ENCODE measurements at regions not wholly inside any gene's neighbourhood (a gene's known extent, or its start where the extent isn't known, plus 50 kb on each side); places are given as distances from the start of the nearest gene placed in this dataset.

DNA sequence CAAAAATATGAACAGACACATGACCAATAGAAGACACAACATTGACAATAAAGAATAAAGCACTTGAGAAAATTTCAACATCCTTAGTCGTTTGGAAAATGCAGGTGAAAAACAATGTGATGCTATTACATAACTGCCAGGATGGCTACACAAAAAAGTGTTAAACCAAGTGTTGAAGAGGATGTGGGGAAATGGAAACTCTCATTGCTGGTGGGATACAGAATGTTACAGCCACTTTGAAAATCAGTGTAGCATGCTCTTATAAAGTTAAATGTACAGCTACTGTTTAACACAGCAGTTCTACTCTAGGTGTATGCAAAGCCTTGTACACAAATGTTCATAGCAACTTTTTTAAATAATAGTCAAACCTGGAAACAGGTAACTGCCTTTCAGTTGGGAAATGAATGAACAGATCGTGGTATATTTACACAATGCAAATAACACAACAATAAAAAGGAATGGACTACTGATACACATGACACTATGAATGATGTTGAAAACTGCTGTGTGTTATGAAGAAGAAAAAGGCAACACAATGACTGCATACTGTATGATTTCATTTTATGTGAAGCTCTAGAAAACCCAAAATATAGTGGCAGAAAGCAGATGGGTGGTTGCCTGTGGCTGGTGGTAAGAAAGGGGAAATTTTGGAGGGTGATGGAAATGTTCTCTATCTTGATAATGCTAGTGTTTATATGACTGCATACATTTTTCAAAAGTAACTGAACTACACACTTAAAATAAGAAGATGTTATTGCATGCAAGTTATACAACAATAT lies 102.2 kb upstream of the VIPR2 start:
- Mint-ChIP-seq H3K27me3 (peaks cover 21% of the 10 kb centered on the region), H3K36me3 (ENCODE audit: low read depth) (no peaks in the 10 kb centered on the region), H3K27ac (no peak overlapping the region), H3K4me1 (no peaks in the 10 kb centered on the region), H3K4me3 (no peak overlapping the region)
- DNase-seq = no peak
- no peak for ATAC-seq
- H3K9me3 ChIP-seq (ENCODE audit: control insufficient read depth, low read length, poor library complexity, severe bottlenecking) = no peaks in the 10 kb centered on the region

- DNase-seq (no peak), ATAC-seq (no peak)
- Mint-ChIP-seq H3K27ac (no peak overlapping the region), H3K36me3 (ENCODE audit: low read depth) (peaks cover 2% of the 10 kb centered on the region), H3K4me3 (no peak overlapping the region), H3K27me3 (peaks cover 44% of the 10 kb centered on the region), H3K4me1 (no peaks in the 10 kb centered on the region)
- H3K9me3 ChIP-seq (ENCODE audit: control insufficient read depth, low read length, poor library complexity, severe bottlenecking) = no peaks in the 10 kb centered on the region
Observed at GRCh38 chr7:159240962-159241361, 96.3 kb upstream of the VIPR2 start.

- H3K9me3 ChIP-seq (ENCODE audit: control insufficient read depth, low read length, poor library complexity, severe bottlenecking) = no peaks in the 10 kb centered on the region
- Mint-ChIP-seq H3K4me3 (no peak overlapping the region), H3K27me3 (peaks cover 51% of the 10 kb centered on the region), H3K36me3 (ENCODE audit: low read depth) (peaks cover 2% of the 10 kb centered on the region), H3K4me1 (no peaks in the 10 kb centered on the region), H3K27ac (no peak overlapping the region)
- ATAC-seq (no peak), DNase-seq (no peak)
Observed at GRCh38 chr7:159239028-159239427, 94.4 kb upstream of the VIPR2 start.

- ATAC-seq (no peak), DNase-seq (no peak)
- H3K27ac Mint-ChIP-seq = no peak overlapping the region
- peaks cover 2% of the 10 kb centered on the region for H3K36me3 Mint-ChIP-seq (ENCODE audit: low read depth)
- no peaks in the 10 kb centered on the region for H3K4me1 Mint-ChIP-seq
- H3K27me3 Mint-ChIP-seq = peaks cover 49% of the 10 kb centered on the region
- H3K9me3 ChIP-seq (ENCODE audit: control insufficient read depth, low read length, poor library complexity, severe bottlenecking) = no peaks in the 10 kb centered on the region
- H3K4me3 Mint-ChIP-seq = no peak overlapping the region
Observed at GRCh38 chr7:159238541-159238940, 93.9 kb upstream of the VIPR2 start.

DNA sequence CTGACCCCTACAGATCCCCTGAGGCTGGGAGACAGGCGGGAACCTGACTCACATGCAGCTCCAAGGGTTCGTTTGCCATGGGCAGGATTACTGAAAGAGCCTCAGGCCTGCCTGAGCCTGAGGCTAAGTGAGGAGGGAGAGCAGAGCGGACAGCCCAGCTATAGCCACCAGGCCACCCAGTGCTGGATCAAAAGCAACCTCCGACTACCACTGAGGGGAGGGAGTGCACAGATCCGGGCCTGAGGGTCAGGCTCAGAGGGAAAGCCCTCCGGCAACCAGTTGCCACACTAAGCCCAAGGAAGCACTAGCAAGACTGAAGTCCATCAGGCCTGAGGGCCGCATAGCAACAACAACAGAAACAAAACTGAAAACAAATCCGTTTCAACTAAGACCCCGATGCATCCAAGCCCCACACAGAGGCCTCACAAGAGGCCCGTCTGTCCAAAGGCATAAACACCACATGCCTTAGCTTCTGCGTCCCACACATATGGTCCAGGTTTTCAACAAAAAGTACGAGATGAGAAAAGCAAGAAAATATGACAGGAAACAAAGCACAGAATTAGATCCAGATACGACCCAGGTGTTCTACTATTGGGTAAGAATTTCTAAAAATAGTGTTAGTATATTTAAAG lies 92.5 kb upstream of the VIPR2 start:
- H3K27me3 Mint-ChIP-seq = peaks cover 57% of the 10 kb centered on the region
- no peak overlapping the region for H3K4me3 Mint-ChIP-seq
- H3K9me3 ChIP-seq (ENCODE audit: control insufficient read depth, low read length, poor library complexity, severe bottlenecking) = no peaks in the 10 kb centered on the region
- H3K36me3 Mint-ChIP-seq (ENCODE audit: low read depth) = peaks cover 2% of the 10 kb centered on the region
- no peak overlapping the region for H3K27ac Mint-ChIP-seq
- H3K4me1 Mint-ChIP-seq = no peaks in the 10 kb centered on the region
- no peak for DNase-seq
- ATAC-seq = no peak

DNA sequence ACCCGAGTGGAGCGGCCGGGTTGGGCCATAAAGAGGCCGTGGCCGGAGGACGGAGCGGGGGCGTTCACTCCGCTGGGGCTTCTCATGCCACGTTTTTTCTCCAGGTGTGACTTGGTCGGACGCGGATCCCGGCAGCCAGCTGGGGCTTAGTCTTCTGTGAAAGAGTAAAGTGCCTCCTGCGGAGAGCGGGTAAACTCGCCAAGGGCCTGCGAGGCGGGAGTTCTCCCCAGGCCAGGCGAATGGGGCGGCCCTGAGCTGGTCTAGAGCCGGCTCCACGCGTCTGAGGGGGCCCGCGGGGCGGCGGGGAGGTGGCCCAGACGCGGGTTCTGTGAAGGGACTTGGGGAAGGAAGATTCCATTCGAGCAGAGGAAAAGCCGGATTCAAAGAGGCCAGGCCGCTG lies 86.3 kb upstream of the VIPR2 start:
- ATAC-seq (no peak), DNase-seq (no peak)
- Mint-ChIP-seq H3K36me3 (ENCODE audit: low read depth) (no peaks in the 10 kb centered on the region), H3K4me1 (no peaks in the 10 kb centered on the region), H3K4me3 (no peak overlapping the region), H3K27ac (no peak overlapping the region), H3K27me3 (peaks cover 20% of the 10 kb centered on the region)
- H3K9me3 ChIP-seq (ENCODE audit: control insufficient read depth, low read length, poor library complexity, severe bottlenecking) = no peaks in the 10 kb centered on the region

- Mint-ChIP-seq H3K36me3 (ENCODE audit: low read depth) (no peaks in the 10 kb centered on the region), H3K27ac (no peak overlapping the region), H3K27me3 (peaks cover 15% of the 10 kb centered on the region), H3K4me1 (no peaks in the 10 kb centered on the region), H3K4me3 (no peak overlapping the region)
- ATAC-seq (no peak), DNase-seq (no peak)
- H3K9me3 ChIP-seq (ENCODE audit: control insufficient read depth, low read length, poor library complexity, severe bottlenecking) = no peaks in the 10 kb centered on the region
Observed at GRCh38 chr7:159229683-159230475, 85.2 kb upstream of the VIPR2 start.

GRCh38 chr7:159227433-159227832 lies 82.8 kb upstream of the VIPR2 start:
- H3K4me1 Mint-ChIP-seq = no peaks in the 10 kb centered on the region
- H3K9me3 ChIP-seq (ENCODE audit: control insufficient read depth, low read length, poor library complexity, severe bottlenecking) = no peaks in the 10 kb centered on the region
- no peaks in the 10 kb centered on the region for H3K36me3 Mint-ChIP-seq (ENCODE audit: low read depth)
- H3K27ac Mint-ChIP-seq = no peak overlapping the region
- ATAC-seq = no peak
- H3K27me3 Mint-ChIP-seq = peaks cover 3% of the 10 kb centered on the region
- DNase-seq = no peak
- no peak overlapping the region for H3K4me3 Mint-ChIP-seq

DNA sequence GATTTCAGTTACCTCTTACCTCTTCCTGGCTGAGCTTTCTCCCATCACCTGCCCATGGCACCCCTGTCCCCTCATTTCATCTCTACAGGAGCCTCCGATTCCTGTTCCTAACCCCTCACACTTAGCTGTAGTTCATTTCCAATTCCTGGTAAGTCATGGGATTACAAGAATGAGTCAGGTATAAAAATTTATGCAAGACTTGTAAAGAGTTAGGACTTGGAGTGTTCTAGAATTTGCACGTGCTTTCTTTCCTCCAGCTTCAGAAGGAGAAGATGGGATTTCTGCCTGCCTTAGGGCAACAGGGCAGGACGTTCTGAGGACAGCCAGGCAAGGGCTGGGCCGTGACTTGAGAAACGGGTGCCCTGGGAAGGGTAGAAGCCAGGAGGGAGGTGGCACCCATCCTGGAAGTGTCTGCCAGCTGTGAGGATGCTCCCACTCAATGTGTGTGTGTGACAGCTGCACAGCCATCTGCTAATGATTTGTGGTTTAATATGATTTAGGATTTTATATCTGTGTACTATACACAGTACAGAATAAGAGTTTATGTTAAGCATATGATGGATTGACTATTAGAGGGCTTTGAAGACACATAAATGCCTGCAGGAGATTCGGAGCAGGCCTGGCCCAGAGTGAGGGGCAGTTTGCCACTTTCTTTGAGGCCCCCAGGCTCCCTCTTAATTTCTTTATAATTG lies 81.5 kb upstream of the VIPR2 start:
- no peaks in the 10 kb centered on the region for H3K9me3 ChIP-seq (ENCODE audit: control insufficient read depth, low read length, poor library complexity, severe bottlenecking)
- ATAC-seq (no peak), DNase-seq (no peak)
- Mint-ChIP-seq H3K27me3 (no peaks in the 10 kb centered on the region), H3K4me1 (no peaks in the 10 kb centered on the region), H3K4me3 (no peak overlapping the region), H3K36me3 (ENCODE audit: low read depth) (no peaks in the 10 kb centered on the region), H3K27ac (no peak overlapping the region)

DNA sequence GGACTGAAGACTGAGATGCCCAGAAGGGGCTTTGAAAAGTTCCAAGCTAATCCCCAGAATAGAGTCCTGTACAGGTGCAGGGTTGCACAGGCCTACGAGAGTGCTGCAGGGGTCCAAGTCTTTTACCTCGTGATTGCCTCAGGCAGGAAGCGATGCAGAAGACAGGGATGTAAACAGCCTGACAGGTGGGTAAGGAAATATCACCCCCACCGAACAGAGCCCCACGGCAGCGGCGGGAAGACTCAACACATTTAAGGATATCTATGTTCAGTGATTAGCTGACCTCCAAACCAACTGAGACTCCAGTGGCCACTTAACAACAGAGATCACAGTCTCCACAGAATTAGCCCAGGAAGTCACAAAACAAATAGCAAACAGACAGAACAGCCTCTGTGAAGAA lies 73.9 kb upstream of the VIPR2 start:
- peaks cover 6% of the 10 kb centered on the region for H3K36me3 Mint-ChIP-seq (ENCODE audit: low read depth)
- H3K4me1 Mint-ChIP-seq = no peaks in the 10 kb centered on the region
- no peak for ATAC-seq
- no peak overlapping the region for H3K4me3 Mint-ChIP-seq
- no peak for DNase-seq
- no peaks in the 10 kb centered on the region for H3K9me3 ChIP-seq (ENCODE audit: control insufficient read depth, low read length, poor library complexity, severe bottlenecking)
- H3K27me3 Mint-ChIP-seq = peaks cover 23% of the 10 kb centered on the region
- no peak overlapping the region for H3K27ac Mint-ChIP-seq

GRCh38 chr7:159218170-159218569 lies 73.5 kb upstream of the VIPR2 start:
- H3K4me3 Mint-ChIP-seq = no peak overlapping the region
- no peaks in the 10 kb centered on the region for H3K4me1 Mint-ChIP-seq
- H3K27ac Mint-ChIP-seq = no peak overlapping the region

GRCh38 chr7:159215076-159215475 lies 70.4 kb upstream of the VIPR2 start:
- ATAC-seq = no peak

More at GRCh38 chr7:159218170-159218569, 73.5 kb upstream of the VIPR2 start:
- peaks cover 6% of the 10 kb centered on the region for H3K36me3 Mint-ChIP-seq (ENCODE audit: low read depth)
- no peaks in the 10 kb centered on the region for H3K9me3 ChIP-seq (ENCODE audit: control insufficient read depth, low read length, poor library complexity, severe bottlenecking)
- DNase-seq (no peak), ATAC-seq (no peak)
- H3K27me3 Mint-ChIP-seq = peaks cover 23% of the 10 kb centered on the region

DNA sequence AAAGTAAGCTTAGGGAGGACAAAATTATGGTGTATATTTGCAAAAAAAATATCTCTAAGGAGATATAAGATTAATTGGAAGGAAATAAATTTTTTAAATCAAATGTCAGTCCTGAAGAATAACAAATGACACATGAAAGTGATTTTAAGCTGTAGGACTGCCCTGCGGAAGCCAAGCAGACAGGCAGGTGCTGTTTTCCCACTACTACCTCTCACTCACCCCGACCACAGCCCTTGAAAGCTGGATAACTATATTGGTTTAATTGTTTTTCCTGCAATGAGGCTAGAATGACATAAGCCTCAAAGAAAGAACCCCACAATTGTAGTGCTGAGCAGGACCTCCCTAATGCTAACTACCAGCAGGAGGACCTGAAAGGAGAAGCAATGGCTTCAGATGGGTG lies 68.6 kb upstream of the VIPR2 start:
- Mint-ChIP-seq H3K27me3 (peaks cover 23% of the 10 kb centered on the region), H3K36me3 (ENCODE audit: low read depth) (peaks cover 6% of the 10 kb centered on the region), H3K27ac (no peak overlapping the region), H3K4me1 (peaks cover 2% of the 10 kb centered on the region), H3K4me3 (no peak overlapping the region)
- ATAC-seq (no peak), DNase-seq (no peak)
- no peaks in the 10 kb centered on the region for H3K9me3 ChIP-seq (ENCODE audit: control insufficient read depth, low read length, poor library complexity, severe bottlenecking)

More at GRCh38 chr7:159215076-159215475, 70.4 kb upstream of the VIPR2 start:
- Mint-ChIP-seq H3K27me3 (peaks cover 23% of the 10 kb centered on the region), H3K36me3 (ENCODE audit: low read depth) (peaks cover 6% of the 10 kb centered on the region), H3K4me1 (peaks cover 2% of the 10 kb centered on the region), H3K4me3 (no peak overlapping the region), H3K27ac (no peak overlapping the region)
- DNase-seq = no peak
- no peaks in the 10 kb centered on the region for H3K9me3 ChIP-seq (ENCODE audit: control insufficient read depth, low read length, poor library complexity, severe bottlenecking)
